HG03460 (cell line): ENCODE measurements at regions not wholly inside any gene's neighbourhood (a gene's known extent, or its start where the extent isn't known, plus 50 kb on each side); places are given as distances from the start of the nearest gene placed in this dataset.
"Not testable (repeated sequence)": the region's sequence is repeated elsewhere in the genome, so short reads cannot be mapped to it uniquely, and the experiment has no call there.

Experiments
- ATAC-seq: cut with Tn5 transposase; IDR thresholded peaks from one replicate; pipeline ENCODE4 v1.9.1; 2021; ENCODE audit not compliant: unreplicated experiment

DNA sequence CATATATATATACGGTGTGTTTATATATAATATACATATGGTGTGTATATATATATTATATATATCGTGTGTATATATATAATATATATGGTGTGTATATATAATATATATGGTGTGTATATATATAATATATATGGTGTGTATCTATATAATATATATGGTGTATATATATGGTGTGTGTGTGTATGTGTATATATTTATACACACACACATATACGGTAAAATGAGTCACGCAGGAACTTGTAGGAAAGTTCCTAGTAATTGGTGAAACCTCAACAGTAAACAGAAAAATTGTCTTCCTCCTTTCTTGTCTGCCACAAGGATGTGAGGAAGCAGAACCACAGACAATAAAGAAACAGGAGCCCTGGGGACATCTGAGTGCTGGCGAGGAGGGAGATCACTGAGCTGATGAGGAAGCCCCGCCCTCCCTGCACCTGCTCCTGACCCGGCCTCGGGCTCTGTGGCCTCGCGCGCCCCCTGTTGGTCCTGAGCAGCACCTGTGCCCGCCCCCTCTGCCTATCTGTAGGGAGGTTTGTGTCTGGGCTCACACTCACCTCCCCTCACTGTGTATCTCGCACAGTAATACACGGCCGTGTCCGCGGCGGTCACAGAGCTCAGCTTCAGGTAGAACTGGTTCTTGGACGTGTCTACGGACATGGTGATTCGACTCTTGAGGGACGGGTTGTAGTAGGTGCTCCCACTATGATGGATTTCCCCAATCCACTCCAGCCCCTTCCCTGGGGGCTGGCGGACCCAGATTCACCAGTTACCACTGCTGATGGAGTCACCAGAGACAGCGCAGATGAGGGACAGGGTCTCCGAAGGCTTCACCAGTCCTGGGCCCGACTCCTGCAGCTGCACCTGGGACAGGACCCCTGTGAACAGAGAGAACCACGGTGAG is 1079.4 kb downstream of the TMEM121 start:
- ATAC-seq: peak; percentile 70

- no peak for ATAC-seq
Measured at GRCh38 chr14:106606936-106607335, 1080.6 kb downstream of the TMEM121 start.

DNA sequence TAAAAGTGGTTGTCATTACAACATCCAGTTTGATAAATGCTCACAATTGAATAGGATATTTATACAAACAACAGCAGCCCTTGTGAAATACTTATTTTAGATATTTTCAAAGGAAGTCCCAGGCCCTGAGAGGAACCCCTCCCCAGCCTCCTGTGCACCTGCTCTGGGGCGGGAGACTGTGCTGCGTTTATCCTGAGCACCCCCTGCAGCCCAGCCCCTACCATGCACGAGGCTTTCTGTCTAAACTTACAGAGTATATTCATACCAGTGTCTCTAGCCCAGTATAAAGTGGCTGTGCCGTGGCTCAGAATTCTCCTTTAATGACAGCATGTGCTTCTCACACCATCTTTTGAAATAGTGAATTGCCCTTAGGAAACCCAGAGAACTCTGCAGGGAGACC is 1084.3 kb downstream of the TMEM121 start:
- ATAC-seq: no peak

DNA sequence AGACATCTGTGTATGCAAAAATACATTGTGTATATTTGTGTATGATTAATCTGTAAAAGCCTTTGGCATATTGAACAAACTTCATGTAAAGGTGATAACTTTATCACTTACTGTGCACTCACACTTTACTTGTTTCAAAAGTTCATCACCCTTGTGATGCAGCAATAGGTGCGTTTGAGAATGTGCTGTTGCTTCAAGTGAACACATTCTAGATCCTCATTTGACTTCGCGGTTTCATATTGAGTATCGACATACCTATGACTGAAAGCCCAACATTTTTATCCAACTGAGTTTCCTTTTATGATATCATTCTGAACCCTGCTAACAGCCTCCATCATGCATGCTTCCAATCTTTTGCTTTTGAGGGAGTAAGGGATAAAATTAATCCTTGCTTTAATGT is 1086.9 kb downstream of the TMEM121 start:
- no peak for ATAC-seq

GRCh38 chr14:106618471-106618951 is 1092.1 kb downstream of the TMEM121 start:
- ATAC-seq: not testable (repeated sequence)

DNA sequence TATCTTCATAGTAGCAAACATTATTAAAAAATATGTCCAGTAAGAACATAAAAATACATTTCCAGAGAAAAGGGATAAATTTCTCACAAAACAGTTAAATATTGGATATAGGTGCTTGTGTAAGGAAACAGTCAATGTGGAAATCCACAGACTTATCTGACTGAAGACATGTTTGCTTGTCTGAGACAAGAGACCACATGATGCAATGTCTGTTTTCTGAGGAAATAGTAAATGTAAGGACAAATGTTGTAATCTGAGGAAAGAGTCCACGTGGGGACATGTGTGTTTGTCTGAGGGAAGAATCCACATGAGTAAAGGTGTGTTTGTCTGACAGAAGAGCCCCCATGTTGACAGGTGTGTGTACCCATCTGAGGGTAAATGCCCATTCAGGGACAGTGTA is 1093.2 kb downstream of the TMEM121 start:
- ATAC-seq: no peak

- no peak for ATAC-seq
Measured at GRCh38 chr14:106620368-106620767, 1094.0 kb downstream of the TMEM121 start.

DNA sequence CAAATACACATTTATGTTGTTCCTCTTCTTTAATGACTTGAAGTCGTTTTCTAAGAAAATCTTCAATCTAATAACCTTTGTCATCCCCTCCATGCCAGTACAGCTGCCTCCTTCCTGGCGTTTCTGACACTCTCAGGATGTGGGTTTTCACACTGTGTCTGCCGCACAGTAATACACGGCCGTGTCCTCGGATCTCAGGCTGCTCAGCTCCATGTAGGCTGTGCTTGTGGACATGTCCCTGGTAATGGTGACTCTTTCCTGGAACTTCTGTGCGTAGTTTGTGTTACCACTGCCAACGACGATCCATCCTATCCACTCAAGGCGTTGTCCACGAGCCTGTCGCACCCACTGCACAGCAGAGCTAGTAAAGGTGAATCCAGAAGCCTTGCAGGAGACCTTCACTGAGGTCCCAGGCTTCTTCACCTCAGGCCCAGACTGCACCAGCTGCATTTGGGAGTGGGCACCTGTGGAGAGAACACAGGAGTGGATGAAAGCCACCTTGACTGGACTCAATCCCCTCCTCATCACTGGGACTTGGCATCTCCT is 1095.9 kb downstream of the TMEM121 start:
- ATAC-seq: no peak

- ATAC-seq: no peak
Measured at GRCh38 chr14:106625186-106625585, 1098.8 kb downstream of the TMEM121 start.

- ATAC-seq: not testable (repeated sequence)
Measured at GRCh38 chr14:106626469-106626868, 1100.1 kb downstream of the TMEM121 start.

GRCh38 chr14:106626942-106627588 is 1100.7 kb downstream of the TMEM121 start:
- ATAC-seq: not testable (repeated sequence)

- no peak for ATAC-seq
Measured at GRCh38 chr14:106631879-106632278, 1105.5 kb downstream of the TMEM121 start.

DNA sequence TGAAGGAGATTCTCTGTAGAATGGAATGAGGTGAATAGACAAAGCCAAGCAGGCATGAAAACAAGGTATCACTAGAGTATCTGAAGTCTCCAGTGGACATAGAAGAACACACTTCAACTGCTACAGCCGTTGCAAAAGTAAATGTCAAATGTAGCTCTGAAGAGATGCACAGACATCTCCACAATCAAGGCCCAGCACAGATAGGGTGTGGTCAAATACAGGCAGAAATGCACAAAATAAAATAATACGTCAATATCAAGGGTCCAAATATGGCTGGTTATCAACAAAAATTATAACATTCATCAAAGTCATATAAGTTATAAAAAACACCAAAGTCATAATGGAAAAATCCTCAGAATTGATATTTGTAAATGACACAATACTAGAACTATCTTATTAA is 1107.3 kb downstream of the TMEM121 start:
- no peak for ATAC-seq

DNA sequence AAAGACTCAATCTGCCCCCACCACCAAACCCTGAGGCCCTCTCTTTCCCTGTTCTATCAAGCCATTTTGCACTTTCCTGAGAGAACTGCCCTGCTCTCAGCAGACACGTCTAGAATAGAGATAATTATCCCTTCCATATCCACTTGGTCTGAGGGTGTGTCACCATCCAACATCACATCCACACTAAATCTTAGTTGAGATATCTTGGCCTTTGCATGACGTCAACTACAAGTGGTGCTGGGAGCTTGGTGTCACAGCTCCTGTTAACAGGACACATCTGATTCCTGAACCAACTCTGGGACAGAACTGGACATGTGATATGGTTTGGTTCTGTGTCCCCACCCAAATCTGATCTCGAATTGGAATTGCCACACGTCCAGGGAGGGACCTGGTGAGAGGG is 1109.2 kb downstream of the TMEM121 start:
- ATAC-seq: no peak

GRCh38 chr14:106638786-106639452 is 1112.5 kb downstream of the TMEM121 start:
- ATAC-seq: not testable (repeated sequence)

- ATAC-seq: no peak
Measured at GRCh38 chr14:106642090-106642489, 1115.7 kb downstream of the TMEM121 start.

DNA sequence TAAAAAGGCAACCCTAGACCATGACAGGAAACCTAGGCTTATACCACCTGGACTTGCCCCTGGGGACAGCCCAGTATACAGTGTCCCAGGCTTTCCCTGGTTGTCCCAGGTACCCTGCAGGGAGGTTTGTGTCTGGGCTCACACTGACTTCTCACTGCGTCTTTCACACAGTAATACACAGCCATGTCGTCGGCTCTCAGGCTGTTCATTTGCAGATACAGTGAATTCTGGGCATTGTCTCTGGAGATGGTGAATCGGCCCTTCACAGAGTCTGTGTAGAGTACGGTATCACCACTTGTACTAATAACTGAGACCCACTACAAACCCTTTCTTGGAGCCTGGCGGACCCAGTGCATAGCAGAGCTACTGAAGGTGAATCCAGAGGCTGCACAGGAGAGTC is 1116.6 kb downstream of the TMEM121 start:
- ATAC-seq: not testable (repeated sequence)

- ATAC-seq: not testable (repeated sequence)
Measured at GRCh38 chr14:106648874-106649273, 1122.5 kb downstream of the TMEM121 start.

GRCh38 chr14:106651016-106651415 is 1124.6 kb downstream of the TMEM121 start:
- ATAC-seq: no peak

DNA sequence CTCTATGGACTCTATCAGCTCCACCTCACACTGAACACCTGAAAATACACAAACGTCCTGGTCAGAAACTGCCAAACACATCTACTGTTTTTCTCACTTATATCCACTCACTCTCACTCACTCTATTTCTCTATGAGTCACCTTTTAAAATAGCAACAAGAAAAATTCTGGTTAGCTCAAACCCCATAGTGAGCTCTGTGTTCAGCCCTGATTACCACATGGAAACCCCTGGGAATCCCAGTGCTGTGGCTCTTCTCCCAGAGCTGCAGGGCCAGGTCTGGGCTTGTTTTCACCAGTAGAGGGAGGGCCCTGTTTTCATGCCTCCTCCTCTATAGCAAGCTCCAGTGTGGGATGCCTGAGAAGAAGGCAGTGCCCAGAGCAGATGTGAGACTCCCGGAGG is 1126.1 kb downstream of the TMEM121 start:
- no peak for ATAC-seq

DNA sequence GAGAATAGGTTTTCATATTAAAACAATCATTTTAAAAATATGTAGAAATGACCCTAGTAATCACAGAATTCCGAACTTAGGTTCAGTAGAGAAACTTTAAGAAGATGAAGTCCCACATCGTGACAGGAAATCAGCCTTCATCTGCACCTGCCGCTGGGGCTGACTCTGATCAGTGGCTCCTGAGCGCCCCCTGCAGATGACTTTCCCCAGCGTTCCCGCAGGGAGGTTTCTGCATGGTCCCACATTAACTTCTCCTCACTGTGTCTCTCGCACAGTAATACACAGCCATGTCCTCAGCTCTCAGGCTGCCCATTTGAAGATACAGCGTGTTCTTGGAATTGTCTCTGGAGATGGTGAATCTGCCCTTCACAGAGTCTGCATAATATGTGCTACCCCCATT is 1131.1 kb downstream of the TMEM121 start:
- ATAC-seq: no peak
